H1 (cell line): ENCODE measurements at regions not wholly inside any gene's neighbourhood (a gene's known extent, or its start where the extent isn't known, plus 50 kb on each side); places are given as distances from the start of the nearest gene placed in this dataset.

ENCODE experiments used
- ASH2L ChIP-seq: fragments of 200-600, 300-600 bp; sonication (generic); IDR thresholded peaks from one replicate; pipeline ENCODE4 v1.7.1; 2017; ENCODE audit warnings: low read length
- BACH1 ChIP-seq: IDR thresholded peaks from 2 replicates; pipeline ENCODE4 v1.6.1; 2012; ENCODE audit warnings: low read length, improper control_type of control experiment
- GABPA ChIP-seq: IDR thresholded peaks from 2 replicates; pipeline ENCODE4 v1.6.1; 2011; ENCODE audit warnings: mild to moderate bottlenecking, low read length, moderate library complexity, borderline replicate concordance; ENCODE audit not compliant: insufficient read depth
- HDAC6 ChIP-seq: IDR thresholded peaks from one replicate; pipeline ENCODE4 v1.7.1; 2012; ENCODE audit warnings: low read depth, mild to moderate bottlenecking, inconsistent platforms, low read length, moderate library complexity
- PHF8 ChIP-seq: fragments of 200-600 bp; sonication (generic); conservative IDR thresholded peaks from 2 replicates; pipeline ENCODE4 v1.7.1; 2012; ENCODE audit warnings: low read depth, mild to moderate bottlenecking, inconsistent platforms, low read length, moderate library complexity
- RXRA ChIP-seq: IDR thresholded peaks from 2 replicates; pipeline ENCODE4 v1.6.1; 2011; ENCODE audit warnings: low read depth, mild to moderate bottlenecking, low read length, moderate library complexity; ENCODE audit not compliant: insufficient read depth
- SIN3A ChIP-seq, 2 experiments: IDR thresholded peaks in 1 of 2; conservative IDR thresholded peaks in 1 of 2; 2 replicates each; pipeline ENCODE4 v1.6.1; 2011 to 2012; ENCODE audit warnings: low read length in 2 of 2, improper control_type of control experiment in 1 of 2, low read depth in 1 of 2, mild to moderate bottlenecking in 1 of 2
- SIX5 ChIP-seq: IDR thresholded peaks from 2 replicates; pipeline ENCODE4 v1.6.1; 2011; ENCODE audit warnings: mild to moderate bottlenecking, low read depth, low read length
- SP1 ChIP-seq: IDR thresholded peaks from 2 replicates; pipeline ENCODE4 v1.6.1; 2011; ENCODE audit warnings: low read depth, low read length
- SP2 ChIP-seq: IDR thresholded peaks from 2 replicates; pipeline ENCODE4 v1.6.1; 2012; ENCODE audit warnings: mild to moderate bottlenecking, low read length, inconsistent platforms
- TEAD4 ChIP-seq: IDR thresholded peaks from 2 replicates; pipeline ENCODE4 v1.6.1; 2012; ENCODE audit warnings: low read depth, low read length, inconsistent platforms, mixed read lengths
- USF2 ChIP-seq: IDR thresholded peaks from 2 replicates; pipeline ENCODE4 v1.6.1; 2011; ENCODE audit warnings: low read length, improper control_type of control experiment
- YY1 ChIP-seq: IDR thresholded peaks from 2 replicates; pipeline ENCODE4 v1.6.1; 2011; ENCODE audit warnings: low read depth, mild to moderate bottlenecking, low read length
- TF ChIP-seq, protein P1 (sequence below): IDR thresholded peaks from 2 replicates; pipeline ENCODE4 v1.6.1; 2012; ENCODE audit warnings: inconsistent platforms
- TF ChIP-seq, protein P2 (sequence below), 3 experiments: IDR thresholded peaks; 1 replicate in 2 of 3; 2 replicates in 1 of 3; pipeline versions ENCODE4 v1.5.1 to v1.6.1; 2011; ENCODE audit warnings: low read length in 3 of 3, mild to moderate bottlenecking in 3 of 3, inconsistent platforms in 2 of 3, low read depth in 1 of 3, moderate library complexity in 1 of 3; ENCODE audit not compliant: insufficient read depth in 1 of 3; ENCODE audit errors: control extremely low read depth in 1 of 3

GRCh38 chr6:40328386-40328985 is 258.7 kb downstream of the LRFN2 start (continued):
- TF ChIP-seq SP1 (no peak), SP2 (no peak), ASH2L (no peak), RXRA (no peak), BACH1 (no peak), HDAC6 (no peak), SIX5 (no peak), PHF8 (no peak), TEAD4 (no peak), YY1 (0 out of 2 replicates have a peak, but pooled peaks have one; percentile 3), GABPA (no peak), SIN3A (conservative IDR thresholded peaks at IDR 0.05 in 1 of 2, IDR thresholded peaks at IDR 0.05 in 1 of 2; ENCODE audit: low read depth in 1 of 2, low read length in 2 of 2) (peak in 1 of 2 experiments; percentile 33; a peak in 2 of 4 replicates), USF2 (no peak)
- TF ChIP-seq, protein P1, sequence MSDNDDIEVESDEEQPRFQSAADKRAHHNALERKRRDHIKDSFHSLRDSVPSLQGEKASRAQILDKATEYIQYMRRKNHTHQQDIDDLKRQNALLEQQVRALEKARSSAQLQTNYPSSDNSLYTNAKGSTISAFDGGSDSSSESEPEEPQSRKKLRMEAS: peak; percentile 5; the same call in 1 of the 2 replicates
- TF ChIP-seq, protein P2, sequence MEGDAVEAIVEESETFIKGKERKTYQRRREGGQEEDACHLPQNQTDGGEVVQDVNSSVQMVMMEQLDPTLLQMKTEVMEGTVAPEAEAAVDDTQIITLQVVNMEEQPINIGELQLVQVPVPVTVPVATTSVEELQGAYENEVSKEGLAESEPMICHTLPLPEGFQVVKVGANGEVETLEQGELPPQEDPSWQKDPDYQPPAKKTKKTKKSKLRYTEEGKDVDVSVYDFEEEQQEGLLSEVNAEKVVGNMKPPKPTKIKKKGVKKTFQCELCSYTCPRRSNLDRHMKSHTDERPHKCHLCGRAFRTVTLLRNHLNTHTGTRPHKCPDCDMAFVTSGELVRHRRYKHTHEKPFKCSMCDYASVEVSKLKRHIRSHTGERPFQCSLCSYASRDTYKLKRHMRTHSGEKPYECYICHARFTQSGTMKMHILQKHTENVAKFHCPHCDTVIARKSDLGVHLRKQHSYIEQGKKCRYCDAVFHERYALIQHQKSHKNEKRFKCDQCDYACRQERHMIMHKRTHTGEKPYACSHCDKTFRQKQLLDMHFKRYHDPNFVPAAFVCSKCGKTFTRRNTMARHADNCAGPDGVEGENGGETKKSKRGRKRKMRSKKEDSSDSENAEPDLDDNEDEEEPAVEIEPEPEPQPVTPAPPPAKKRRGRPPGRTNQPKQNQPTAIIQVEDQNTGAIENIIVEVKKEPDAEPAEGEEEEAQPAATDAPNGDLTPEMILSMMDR (IDR thresholded peaks at IDR 0.05; ENCODE audit: control extremely low read depth in 1 of 3, insufficient read depth in 1 of 3, low read depth in 1 of 3, low read length in 3 of 3): peak; percentile 88 to 99 (median 93)
- TF ChIP-seq, all 59 proteins: peak for 8
